SW480 (cell line): ENCODE measurements at regions not wholly inside any gene's neighbourhood (a gene's known extent, or its start where the extent isn't known, plus 50 kb on each side); places are given as distances from the start of the nearest gene placed in this dataset.

Source experiments
- DNase-seq: peaks from one replicate; pipeline ENCODE4 v3.0.0-alpha.2; 2016; ENCODE audit warnings: low spot score

GRCh38 chr3:159929171-159930141 is 59.2 kb upstream of the IL12A start:
- DNase-seq, result peak; percentile 39

GRCh38 chr3:159934216-159934615 is 54.4 kb upstream of the IL12A start:
- DNase-seq, result no peak

DNA sequence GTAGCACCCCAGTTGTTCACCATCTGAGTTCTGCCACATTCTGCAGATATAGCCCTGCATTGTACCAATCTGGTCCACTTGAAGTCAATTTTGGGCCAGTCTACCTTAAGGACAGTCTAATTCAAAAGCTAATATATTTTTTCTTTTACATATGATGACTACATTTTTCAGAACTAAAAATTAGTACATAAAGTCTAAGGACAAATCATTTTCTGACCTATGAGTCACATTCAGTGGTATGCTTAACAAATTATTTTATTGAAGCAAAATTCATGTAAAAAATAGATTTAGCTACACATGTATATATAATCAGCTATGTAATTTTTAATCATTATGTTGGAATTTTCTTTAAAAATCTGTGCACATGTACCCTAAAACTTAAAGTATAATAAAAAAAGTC is 52.1 kb upstream of the IL12A start:
- no peak for DNase-seq

DNA sequence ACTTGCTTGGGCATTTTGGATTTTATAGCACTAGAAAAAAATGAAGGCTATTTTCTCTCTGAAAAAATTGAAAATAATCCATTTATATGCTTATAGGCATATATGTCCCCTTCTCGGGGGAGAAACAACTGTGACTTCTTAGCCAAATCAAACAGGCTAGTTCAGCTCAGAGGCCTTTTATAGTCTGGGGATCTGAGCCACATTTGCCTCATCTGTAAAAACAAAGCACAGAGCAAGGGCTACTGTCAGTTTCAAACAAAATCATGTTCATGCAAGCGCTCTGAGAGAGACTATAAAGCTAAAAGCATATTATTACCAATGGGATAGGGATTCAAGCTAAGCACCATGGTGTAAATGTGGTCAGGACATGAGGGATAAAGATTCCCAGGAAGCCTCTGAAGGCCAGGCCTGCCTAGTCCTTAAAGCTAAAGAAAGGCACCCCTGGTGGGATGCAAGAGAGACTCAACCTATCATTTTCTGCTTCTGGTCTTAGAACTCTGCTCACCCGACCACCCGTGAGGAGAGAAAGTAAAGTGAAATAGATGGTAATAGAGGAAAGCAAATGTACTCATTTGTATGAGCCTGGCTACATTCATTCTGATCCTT is 51.0 kb upstream of the IL12A start:
- DNase-seq, result no peak

DNA sequence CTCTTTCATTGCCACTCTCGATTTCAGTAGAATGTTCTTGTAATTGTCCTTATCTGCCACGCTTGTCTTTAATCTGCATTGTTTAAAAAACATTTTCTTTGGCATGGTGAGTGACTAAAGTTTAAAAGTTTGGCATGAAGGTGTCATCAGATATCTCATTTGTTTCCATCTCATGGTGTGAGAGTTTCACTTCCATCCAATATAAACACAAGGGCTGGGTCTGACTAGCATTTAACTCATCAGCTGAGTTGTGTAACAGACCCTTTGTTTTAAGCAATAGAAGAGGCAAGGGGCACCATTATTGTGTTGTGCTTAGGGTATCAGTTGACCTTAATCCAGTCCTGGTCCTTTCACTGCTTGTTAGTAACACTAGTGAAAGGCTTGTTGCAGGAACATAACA is 49.9 kb upstream of the IL12A start:
- no peak for DNase-seq
